Endometrium (tissue), 2 donors: ENCODE measurements at regions not wholly inside any gene's neighbourhood (a gene's known extent, or its start where the extent isn't known, plus 50 kb on each side); places are given as distances from the start of the nearest gene placed in this dataset.

Source experiments
- FAIRE-seq: peaks from 2 replicates; lab custom pipeline; 2012; peaks lifted over from hg19 to GRCh38; lab: Jason Lieb, UNC
- donor health status: control.
- donor health status: control.

- peak; percentile 15 for FAIRE-seq
Observed at GRCh38 chr2:43086451-43087221, 139.8 kb downstream of the ZFP36L2 start.

GRCh38 chr2:43085929-43086328, 140.5 kb downstream of the ZFP36L2 start:
- FAIRE-seq, result no peak

DNA sequence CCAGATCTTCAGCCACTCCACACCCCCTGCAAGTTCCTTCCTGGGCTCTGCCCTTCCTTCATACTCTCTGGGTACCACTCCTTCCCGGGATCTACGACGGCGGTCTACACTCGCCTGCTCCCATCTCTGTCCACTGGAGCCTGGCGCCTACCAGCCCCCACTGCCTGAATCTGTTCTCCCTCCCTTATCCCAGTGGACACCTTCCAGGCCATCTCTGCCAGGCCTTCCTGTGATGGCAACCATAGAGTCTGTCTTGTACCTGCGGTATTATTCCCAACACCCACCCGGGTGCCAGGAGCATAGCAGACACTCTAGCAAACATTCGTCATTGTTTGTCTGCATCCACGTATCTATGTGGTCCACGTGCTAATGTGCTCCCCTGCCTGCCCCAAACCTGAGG, 140.9 kb downstream of the ZFP36L2 start:
- no peak for FAIRE-seq

- FAIRE-seq, result no peak
Observed at GRCh38 chr2:43084699-43085091, 141.7 kb downstream of the ZFP36L2 start.

DNA sequence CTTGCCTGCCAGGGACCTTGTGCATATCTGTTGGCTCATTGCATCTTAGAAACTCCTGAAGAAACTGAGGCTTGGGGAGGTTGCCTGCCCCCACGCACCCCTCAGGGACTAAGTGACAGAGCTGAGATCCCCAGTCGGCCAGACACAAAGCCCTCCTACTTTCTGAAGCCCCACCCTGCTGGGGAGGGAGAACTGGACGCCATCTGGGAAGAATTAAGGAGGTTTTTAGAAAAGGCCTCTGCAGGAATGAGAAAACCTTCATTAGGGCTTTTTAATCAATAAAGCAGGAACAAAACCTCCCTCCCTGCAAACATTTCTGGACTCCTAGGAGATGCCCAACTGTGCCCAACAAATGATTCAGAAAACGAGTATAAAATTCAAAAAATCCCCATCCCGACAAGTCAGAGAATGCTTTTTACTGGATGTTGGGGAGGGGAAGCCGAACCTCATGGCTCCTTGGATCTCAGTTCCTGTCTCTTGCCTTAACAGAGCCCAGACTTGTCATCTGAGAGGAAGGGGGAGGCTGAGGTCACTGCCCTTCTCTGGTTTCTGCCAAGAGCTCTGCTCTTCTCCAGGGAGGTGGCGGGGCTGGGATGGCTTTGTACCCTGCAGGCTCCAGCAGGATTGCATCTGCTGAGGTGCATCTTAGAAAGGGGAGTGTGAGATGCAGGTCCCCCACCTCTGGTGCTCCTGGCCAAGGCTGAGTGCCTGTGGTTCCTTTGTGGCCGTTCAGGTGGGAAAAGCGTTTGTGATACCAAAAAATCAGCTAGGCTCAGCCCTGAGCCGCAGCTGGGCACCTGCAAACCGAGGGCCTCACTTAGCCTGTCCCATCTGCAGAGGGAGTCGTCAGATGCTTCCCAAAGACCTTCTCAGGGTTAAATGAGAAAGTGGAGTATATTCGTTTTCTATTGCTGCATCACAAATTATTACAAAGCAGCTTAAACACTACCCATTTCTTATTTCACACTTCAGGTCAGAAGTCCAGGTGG, 142.4 kb downstream of the ZFP36L2 start:
- FAIRE-seq, result no peak

DNA sequence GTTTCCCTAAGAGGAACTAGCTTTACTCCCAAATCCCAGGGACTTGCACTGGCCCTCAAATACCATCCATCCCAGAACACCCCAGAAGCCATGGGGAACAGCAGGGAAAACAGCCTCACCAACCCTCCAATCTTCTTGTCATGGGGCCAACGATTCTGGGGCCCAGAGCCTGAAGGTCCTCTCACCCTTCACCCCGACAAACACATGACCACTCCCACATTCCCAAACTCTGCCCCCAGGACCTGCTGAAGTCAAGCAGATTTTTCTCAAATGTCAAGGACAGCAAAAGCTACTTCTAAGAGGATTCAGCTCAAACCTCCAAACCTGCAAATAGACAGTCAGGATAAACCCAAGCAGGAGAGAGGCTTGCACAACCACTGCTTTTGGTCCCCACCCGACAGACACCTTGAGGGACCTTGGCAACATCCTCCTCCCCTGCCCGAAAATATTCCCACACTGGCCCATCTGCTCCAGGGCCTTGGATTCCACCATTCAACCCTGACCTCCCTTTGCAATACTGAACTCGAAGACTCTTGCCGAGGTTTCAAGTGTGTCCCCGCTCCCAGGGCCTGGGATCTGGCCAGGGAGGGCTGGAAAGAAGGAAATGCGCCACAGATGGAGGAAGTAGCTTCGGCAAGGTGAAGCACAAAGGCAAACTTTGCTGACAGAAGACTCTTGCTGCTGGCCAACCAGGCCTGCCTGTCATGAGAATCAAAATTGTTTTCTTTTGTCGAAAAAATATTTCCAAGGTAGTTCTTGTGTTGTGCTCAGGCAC, 143.3 kb downstream of the ZFP36L2 start:
- FAIRE-seq, result no peak

DNA sequence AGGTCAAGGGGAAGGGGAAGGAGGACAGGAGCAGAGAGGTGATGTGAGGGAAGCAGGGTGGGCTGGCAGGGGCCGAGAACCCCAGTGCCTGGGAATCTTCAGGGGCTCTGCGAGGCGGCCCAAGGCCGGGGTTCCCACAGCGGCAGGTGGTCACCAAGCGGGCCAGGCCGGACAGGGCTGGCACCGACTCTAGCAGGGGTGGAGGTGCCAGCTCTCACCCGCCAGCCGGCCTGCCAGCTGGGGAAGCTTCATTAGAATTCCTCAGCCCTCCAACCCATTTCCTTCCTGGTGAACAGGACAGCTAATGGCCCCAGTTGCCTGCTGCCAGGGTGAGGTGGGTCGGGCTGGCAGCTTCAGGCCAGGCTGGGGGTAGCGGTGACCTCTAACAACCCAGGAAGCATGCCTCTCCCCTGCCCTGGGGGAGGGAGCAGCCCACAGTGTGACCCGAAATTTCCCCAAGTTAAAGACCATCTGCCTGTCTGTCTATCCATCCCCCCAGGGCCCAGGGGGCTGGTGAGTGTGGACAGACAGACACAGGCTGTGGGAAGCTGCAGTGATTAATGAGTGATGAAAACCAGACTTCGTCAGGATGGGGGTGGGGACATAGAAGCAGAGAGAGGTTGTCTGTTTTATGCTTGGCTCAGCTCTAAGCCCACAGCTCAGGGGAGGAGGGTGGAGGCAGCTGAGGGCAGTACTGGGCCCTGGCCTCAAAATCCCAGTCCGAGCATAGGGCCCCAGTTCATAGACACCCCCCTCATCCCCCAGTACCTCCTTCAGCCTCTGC, 144.1 kb downstream of the ZFP36L2 start:
- no peak for FAIRE-seq

DNA sequence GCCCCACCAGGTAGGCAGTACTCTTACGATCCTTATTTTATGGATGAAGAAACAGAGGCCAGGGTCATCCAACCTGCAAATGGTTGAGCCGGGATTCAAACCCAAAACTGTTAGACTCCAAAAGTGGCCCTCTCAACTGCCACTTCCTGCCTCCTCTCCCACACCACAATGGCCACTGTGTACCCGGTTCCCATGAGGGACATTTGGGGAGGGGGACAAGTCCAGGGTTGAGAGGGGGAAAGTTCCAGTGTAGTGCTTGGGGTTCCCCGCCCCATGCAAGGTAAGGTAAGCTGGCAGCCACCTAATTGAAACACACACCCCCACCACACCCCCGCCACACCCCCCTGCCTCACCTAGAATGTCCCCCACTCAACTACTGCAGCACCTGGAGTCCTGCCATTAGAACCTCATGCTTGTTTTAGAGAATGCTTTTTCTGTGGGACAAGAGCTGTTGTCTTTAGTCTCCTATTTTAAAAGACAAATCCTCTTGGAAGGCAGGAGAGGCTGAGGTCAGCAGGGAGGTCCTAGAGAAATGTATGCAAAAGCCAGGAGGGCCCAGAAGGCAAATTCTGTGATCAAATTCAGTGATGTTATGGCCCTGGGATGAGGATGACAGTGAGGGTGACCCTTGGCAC, 145.2 kb downstream of the ZFP36L2 start:
- no peak for FAIRE-seq

DNA sequence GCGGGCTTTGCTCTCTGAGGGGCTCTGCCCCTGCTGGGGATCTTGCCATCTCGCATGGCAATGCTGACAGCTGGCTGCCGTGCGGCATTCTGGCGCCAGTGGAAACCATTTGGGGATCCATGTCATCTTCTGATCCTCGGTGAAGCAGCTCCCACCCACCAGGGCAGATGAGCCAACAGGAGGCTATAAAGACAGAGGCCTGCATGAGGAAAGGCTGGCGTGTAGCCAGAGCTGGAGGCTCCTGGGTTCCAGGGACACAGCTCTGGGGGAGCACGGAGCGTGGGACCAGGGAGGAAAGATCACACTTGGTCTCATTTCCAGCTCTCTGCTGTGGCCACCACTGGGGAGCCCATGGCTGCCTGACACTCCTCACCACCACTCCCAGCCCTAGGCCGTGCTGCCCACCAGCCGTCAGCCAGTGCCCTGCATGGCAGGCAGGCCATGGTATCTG, 145.8 kb downstream of the ZFP36L2 start:
- FAIRE-seq, result no peak

- FAIRE-seq, result no peak
Observed at GRCh38 chr2:43078781-43079755, 147.3 kb downstream of the ZFP36L2 start.

- FAIRE-seq, result no peak
Observed at GRCh38 chr2:43078301-43078700, 148.1 kb downstream of the ZFP36L2 start.

- no peak for FAIRE-seq
Observed at GRCh38 chr2:43077876-43078275, 148.5 kb downstream of the ZFP36L2 start.

DNA sequence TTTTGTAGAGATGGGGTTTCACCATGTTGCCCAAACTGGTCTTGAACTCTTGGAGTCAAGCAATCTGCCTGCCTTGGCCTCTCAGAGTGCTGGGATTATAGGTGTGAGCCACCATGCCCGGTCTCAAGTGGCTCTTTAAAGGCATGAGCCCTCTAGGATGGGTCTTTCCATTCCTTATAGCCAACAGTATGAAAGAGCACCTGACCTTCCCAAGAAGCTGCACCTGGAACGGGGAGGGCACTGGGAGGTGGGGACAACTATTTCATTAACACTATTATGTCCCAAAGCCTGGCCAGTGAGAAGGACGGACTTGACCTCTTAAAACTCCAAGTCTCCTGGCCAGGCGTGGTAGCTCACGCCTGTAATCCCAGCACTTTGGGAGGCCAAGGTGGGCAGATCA, 149.7 kb downstream of the ZFP36L2 start:
- FAIRE-seq, result no peak

DNA sequence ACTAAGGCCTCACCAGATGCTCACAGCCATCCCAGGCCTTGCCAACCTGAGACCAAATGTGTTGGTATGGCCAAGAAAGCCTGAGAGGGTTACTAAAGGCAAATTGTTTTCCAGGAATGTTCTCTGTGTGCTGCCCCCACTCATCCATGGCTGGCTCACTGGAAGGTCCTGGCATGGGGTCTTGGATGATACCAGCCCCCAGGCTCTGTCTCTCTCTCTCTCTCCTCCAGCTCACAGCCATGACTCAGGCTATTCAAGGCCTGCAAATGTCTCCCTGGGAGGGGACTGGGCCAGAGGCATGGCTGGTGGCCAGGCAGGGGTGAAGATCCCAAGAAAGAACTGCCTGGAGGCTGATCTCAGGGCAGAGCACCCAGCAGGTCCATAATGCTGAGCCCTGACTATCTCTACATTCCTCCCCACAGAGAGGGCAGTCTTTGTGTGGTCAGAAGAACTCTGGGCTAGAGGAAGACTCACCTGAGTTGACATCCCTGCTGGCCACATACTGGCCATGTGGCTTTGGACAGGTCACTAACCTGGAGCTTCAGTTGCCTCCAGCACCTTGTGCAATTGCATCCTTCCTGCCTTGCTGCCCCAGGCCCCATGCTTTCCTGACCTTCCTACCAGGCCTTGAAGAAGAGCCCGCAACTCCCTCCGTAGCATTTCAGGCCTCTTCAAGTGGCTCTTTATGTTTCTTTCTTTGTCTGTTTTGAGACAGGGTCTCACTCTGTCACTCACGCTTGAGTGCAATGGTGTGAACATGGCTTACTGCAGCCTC, 150.4 kb downstream of the ZFP36L2 start:
- no peak for FAIRE-seq

GRCh38 chr2:43075054-43075593, 151.3 kb downstream of the ZFP36L2 start:
- peak; percentile 88 for FAIRE-seq

DNA sequence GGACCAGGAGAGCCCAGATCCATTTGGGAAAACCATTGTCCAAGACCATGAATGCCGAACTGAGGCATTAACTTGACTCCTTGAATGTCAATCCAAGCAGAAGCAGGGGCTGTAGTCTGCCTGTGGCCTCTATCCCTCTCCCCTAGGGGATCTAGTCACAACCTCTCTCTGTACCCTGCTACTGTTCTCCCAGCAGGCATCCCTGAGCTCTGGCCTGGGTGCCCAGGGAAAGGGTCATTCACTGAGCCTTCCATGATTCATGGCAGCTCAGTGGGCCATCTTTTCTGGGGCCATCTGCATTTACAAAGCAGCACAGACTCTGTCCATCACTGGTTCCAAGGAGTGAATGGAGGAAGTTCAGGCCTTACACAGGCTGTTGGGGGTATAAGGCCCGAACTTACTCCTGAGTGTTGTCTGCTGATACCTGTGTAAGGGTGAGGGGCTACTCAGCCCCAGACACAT, 151.8 kb downstream of the ZFP36L2 start:
- no peak for FAIRE-seq

DNA sequence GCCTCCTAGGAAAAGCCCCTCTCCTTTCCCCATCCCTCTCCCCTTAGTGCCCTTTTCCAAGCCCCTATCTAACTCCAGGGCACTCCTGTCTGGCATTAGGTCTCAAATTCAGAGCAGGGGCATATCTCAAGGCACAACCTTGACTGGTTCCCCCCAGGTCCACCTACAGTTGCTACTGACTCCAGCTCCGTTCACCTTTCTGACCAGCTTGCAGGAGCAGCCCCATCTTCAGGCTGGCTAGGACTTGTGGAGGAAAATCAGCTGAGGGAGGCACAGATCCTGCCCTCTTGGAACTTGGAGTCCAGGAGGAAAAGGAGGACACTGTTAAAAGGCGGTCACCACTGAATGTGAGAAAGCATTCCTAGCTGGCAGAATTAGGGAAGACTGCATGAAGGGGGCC, 152.4 kb downstream of the ZFP36L2 start:
- FAIRE-seq, result no peak

DNA sequence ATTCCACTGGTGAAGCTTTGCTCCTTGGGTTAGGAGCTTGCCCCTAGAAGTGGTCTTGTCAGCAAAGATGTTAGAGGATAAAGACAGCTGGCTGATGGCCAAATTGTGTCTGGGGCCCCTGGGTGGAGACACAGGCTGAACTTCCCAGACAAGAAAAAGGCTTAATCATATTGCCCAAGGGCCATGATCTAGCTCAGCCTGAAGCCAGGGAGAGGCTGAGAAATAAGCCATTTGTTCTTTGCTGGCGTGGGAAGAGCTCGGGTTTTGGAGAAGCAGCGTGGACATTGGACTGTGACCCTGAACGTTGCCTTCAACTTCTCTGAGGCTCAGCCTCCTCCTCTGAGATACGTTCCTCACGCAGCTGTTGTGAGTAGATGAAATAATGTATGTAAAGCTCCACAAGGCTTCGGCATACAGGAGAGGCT, 153.0 kb downstream of the ZFP36L2 start:
- no peak for FAIRE-seq
